Mucosa of gallbladder (tissue), 1 donor: ENCODE measurements at regions not wholly inside any gene's neighbourhood (a gene's known extent, or its start where the extent isn't known, plus 50 kb on each side); places are given as distances from the start of the nearest gene placed in this dataset.

Source experiments
- DNase-seq: peaks from one replicate; pipeline ENCODE4 v3.0.0-alpha.2; 2020; ENCODE audit warnings: low spot score
- donor health status: DM: no; HTN: no; CAD: no.

DNA sequence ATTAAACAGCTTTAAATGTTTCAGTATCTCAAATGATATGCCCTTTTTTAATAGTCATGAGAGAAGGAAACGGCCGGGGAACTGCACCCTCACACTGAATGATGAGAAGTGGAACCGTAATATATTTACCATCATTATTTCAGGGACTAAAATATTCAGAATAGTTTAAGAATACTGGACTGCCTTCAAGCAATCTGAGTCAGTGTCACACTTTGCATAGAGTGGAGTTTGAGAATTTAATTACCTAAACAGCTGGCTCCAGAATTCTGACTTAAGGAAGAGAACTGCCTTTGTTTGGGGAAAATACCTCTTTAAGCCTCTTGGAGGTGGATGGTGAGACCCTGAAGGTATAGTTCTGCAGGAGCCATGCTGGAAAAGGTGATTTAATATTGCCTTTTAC lies 135.9 kb upstream of the EPHA7 start:
- DNase-seq: no peak

DNA sequence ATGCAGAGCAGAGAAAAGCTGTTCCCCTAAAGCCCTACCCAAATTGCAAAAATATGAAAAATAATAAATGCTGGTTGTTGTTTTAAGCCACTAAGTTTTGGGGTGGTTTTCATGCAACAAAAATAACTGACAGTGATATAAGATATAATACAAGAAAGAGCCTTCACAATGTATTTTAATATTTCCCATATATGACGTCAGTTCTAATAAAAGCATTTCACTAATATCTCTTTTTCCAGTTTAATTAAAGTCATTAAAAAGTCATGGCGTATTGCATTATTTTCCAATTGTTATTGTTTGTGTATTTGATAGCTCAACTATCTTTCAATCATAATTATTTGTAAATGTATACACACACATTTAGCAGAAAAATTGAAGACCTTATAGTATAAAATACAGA lies 134.7 kb upstream of the EPHA7 start:
- no peak for DNase-seq

DNA sequence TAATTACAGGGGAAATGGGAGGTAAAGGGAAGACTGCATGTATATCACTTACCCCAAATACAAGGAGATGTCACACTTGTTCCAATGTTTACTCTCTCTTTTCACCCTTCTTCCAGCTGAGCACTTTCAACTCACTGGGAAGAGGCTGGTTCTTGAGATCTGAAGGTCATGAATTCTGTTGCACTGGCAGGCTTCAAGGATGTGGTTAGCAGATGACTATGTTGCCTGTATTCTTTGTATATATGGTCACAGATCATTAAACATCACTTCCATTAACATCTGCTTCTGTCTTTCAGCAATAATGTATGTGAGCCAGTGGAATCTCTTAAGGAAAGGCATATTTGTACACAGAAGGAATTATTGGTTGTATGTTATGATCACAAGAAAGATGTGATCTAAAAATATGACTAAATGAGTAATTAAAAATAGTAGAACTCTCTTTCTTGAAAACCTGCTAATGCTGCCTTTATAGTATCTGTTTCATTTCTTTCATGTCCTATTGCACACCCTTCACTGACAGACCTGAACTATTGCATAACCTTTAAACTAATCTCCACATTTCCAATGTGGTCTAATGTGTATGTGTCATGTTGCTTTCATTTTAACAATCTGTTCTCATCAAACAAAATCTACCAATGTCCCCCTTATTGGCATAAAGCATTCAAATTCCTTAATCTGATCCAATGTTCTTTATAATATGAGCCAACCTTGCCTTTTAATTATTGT lies 131.4 kb upstream of the EPHA7 start:
- DNase-seq: no peak

DNA sequence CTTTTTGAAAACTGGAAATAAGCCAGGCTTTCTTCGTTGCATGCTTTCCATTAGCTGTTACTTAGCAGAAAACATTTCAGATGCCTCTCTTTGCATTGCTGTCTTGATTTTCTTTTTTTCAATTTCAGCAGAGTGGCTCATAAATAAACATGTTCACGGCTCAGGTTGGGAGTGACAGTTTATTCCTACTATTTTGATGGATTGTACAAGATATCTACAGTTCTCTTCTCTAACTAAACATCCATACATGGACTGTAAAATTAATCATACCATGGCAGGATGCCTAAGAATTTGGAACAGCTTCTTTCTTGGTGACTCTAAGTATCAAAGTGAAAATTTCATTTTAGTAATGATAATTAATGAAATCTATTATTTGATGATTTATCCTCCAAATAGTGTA lies 130.5 kb upstream of the EPHA7 start:
- no peak for DNase-seq

DNA sequence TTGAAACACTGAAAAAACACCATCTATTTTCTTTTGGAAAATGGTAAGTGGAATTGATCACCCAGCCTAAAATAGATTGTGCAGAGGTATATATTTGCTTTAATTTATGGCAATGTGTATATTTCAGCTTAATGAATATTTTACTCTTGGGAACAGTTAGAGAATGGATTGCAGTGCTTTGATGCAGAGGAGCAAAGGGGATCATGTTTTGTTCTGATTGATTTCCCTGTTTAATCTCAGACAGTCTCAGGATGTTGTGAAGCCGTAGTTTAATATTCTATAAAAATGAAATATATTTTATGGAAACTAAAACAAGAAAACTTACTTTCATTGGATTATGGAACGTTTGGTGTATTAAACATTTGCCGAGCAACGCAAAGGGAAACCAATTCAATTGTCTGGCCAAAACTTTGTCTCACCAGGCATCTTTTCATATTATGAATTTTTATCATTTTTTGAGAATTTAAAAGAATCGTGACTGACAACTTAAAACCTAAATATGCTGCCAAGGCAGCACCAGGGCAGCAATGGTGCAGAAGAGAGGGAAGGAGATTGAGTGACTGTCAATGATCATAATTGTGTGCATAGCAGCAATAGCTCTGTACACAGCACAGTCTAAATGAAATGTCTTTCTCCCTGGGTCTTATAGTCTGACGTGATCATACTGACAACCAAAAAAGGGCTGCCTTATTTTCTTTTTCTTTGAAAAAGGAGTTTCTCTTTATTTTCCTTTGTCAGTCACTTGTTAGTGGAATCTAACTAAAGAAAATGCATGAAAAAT lies 105.5 kb upstream of the EPHA7 start:
- DNase-seq: no peak

DNA sequence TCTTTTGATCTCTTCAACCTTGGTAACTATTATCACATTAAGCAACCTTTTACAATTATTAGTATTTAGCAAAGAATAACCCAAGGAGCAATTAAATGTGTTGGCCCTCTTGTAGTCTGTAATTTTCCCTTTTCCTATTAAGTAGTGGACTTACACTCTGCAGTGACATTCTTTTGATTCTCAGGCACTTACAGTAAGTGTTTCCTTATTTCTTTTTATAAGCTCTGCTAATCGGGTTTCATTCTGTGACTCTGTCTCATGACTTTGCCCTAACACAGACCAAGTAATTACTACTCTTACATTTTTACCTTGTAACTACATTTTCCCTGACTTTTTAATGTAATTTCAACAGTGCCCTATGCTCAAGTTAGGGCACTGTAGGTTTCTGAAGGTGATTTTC lies 104.0 kb upstream of the EPHA7 start:
- no peak for DNase-seq

DNA sequence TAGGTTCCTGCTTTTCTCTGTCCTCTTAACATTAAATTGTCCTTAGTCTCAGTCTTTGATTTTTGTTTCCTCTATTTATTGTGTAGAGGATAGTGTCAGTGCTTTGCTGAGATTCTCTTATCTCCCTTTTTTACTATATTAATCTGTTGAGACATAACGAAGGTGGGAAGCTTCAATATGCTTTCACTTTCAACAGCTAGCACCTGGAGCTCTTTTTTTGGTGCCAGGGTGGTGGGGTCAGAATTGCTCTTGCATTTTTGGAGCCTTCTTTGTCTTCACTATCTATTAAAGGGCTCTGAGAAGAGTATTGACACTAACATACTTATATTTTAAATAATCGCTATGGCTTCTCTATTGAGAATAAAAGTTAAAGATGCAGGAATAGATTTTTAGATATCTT lies 97.1 kb upstream of the EPHA7 start:
- no peak for DNase-seq

DNA sequence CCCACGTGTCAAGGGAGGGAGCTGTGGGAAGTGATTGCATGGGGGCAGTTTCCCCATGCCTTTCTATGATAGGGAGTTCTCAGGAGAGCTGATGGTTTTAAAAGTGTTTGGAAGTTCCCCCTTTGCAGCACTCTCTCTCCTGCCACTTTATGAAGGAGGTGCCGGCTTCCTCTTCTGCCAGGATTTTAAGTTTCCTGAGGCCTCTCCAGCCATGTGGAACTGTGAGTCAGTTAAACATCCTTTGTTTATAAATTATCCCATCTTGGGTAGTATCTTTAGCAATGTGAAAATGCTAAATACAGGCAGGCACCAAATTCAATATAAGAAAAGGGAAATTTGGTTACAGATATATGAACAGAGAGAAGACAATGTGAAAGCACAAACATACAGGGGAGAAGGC lies 96.4 kb upstream of the EPHA7 start:
- no peak for DNase-seq

DNA sequence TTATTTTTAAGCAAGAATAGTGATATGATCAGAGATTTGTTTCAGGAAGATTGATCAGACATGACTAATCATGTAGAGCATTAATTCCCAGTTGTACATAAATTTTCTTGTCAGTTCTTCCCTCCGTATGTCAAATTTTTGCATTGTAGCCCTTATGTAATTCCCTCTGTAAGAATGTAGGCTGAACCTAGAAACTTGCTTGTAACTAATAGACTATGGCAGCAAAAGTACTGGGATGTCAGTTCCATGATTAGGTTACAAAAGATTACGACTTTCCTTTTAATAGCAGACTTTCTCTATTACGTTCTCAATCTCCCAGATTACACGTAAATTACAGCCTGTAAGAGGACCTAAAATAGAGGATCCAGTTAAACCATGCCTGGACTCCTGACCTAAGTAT lies 79.4 kb upstream of the EPHA7 start:
- DNase-seq: no peak

DNA sequence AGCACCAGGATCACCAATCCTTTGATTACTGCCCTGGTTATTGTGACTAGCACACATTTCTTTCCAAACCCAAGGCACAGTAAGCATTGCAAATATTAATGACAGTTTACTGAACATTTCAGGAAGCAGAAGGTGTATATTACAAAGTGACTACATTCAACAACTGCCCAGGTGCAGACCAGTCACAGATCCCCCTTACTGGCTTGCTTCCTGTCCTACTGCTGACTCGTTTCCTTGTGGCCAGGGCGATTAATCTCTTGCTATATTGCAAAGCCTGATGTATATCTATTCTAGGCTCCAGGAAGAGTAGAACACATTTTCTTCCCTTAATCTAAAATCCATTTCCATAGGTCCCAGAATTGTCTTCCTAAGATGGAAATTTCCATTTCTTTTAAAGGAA lies 77.2 kb upstream of the EPHA7 start:
- no peak for DNase-seq

DNA sequence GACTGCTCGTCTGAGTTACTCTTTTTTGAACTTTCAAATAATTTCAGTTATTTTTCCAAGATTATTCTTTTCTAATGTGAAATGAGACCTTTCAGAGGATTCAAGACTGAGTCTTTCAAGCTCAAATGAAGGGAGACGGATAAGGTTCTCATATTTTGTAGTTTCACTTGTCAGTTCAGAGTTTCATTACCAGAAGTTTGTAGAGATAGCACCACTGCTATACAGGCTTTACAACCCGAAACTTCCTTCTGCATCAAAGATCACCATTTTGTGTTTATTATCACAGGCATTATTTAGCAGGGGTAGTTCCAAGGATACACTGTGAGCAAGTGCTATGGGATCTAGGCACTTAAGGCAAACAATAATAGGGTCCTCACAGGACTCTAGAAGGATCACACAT lies 74.7 kb upstream of the EPHA7 start:
- no peak for DNase-seq

DNA sequence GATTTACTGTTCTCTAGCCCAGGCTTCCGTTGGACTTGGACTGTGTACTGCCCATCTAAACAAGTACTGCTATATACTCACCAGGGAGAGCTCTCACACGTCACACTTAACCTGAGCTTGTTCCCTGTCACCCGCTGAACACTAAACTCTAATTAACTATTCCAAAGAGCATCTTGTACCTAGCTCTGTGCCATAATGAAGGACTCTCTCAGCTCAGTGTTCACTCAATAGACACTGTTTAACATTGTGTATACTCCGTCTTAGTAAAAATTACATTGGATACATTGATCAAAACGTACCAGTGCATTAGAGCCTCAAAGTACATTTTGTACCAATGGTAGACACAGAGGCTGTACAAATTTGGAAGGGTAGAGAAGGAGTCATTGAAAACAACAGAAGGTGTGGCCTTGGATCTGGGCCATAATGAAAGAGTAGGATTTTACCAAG lies 55.4 kb upstream of the EPHA7 start:
- no peak for DNase-seq

DNA sequence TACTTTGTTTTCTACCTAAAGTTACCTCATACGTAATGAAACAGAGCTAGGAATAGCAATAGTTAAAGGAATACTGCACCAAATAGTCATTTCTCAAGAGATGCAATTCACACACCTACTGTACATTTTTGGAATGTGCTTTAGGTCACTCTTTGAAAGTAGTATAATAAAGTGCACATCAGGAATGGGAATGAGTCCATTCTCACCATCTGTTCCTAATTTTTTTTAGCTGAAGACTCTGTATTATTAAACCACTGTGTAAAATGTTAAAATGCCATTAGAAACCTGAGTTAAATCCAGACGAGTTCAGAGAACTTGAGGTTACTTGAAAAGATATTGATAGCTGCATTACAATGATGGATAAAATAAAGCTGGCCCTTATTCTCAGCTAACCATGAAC lies 51.9 kb upstream of the EPHA7 start:
- DNase-seq: no peak
